Endodermal cell (in vitro differentiated cells): ENCODE measurements at regions not wholly inside any gene's neighbourhood (a gene's known extent, or its start where the extent isn't known, plus 50 kb on each side); places are given as distances from the start of the nearest gene placed in this dataset.

Experiments used
- DNase-seq: peaks from one replicate; pipeline ENCODE4 v3.0.0-alpha.2; 2017
- H3K27ac ChIP-seq: 2 replicates; pipeline ENCODE4 v1.5.1; 2013; ENCODE audit warnings: mild to moderate bottlenecking, low read depth, low read length, moderate library complexity
- H3K27me3 ChIP-seq: 2 replicates; pipeline ENCODE4 v1.6.1; 2013; ENCODE audit warnings: mild to moderate bottlenecking, low read length, moderate library complexity; ENCODE audit not compliant: insufficient read depth, control insufficient read depth, poor library complexity, severe bottlenecking
- H3K36me3 ChIP-seq: 2 replicates; pipeline ENCODE4 v1.7.0; 2013; ENCODE audit warnings: mild to moderate bottlenecking, low read length, moderate library complexity; ENCODE audit not compliant: control insufficient read depth, insufficient read depth
- H3K4me1 ChIP-seq: one replicate; pipeline ENCODE4 v1.7.0; 2013; ENCODE audit warnings: low read length; ENCODE audit not compliant: control insufficient read depth, insufficient read depth
- H3K4me3 ChIP-seq: 2 replicates; pipeline ENCODE4 v1.5.1; 2013; ENCODE audit warnings: mild to moderate bottlenecking, low read length, moderate library complexity
- H3K9ac ChIP-seq: 2 replicates; pipeline ENCODE4 v1.6.1; 2013; ENCODE audit warnings: mild to moderate bottlenecking, low read length, moderate library complexity; ENCODE audit not compliant: poor library complexity, severe bottlenecking; ENCODE audit errors: extremely low read depth
- H3K9me3 ChIP-seq: 2 replicates; pipeline ENCODE4 v1.6.1; 2013; ENCODE audit warnings: mild to moderate bottlenecking, low read length, moderate library complexity; ENCODE audit not compliant: control insufficient read depth
- H3K27ac Mint-ChIP-seq: 2 replicates; pipeline ENCODE4 v1.8.0; 2020; ENCODE audit warnings: mixed read lengths
- H3K27me3 Mint-ChIP-seq: 2 replicates; pipeline ENCODE4 v1.8.0; 2021; ENCODE audit warnings: mild to moderate bottlenecking, mixed read lengths; ENCODE audit not compliant: insufficient read depth
- H3K36me3 Mint-ChIP-seq: 2 replicates; pipeline ENCODE4 v1.8.0; 2020; ENCODE audit warnings: low read depth, mixed read lengths
- H3K4me1 Mint-ChIP-seq: 2 replicates; pipeline ENCODE4 v1.8.0; 2020; ENCODE audit warnings: mixed read lengths
- H3K4me3 Mint-ChIP-seq: 2 replicates; pipeline ENCODE4 v1.8.0; 2020; ENCODE audit warnings: mild to moderate bottlenecking, moderate library complexity, mixed read lengths
- H3K9me3 Mint-ChIP-seq: 2 replicates; pipeline ENCODE4 v1.8.0; 2020; ENCODE audit warnings: mild to moderate bottlenecking, mixed read lengths
- CTCF ChIP-seq: fragments of 200-600 bp; sonication (generic); conservative IDR thresholded peaks from 2 replicates; pipeline ENCODE4 v1.5.0; 2021; ENCODE audit warnings: antibody characterized with exemption, mild to moderate bottlenecking
- WGBS, 2 experiments: methylation state at CpG; one replicate each; pipeline versions ENCODE4 v1.1.5 to v1.1.7; 2013; ENCODE audit warnings: missing lambda C conversion rate in 2 of 2, mixed read lengths in 1 of 2; ENCODE audit not compliant: insufficient coverage in 1 of 2, insufficient read length in 1 of 2; 5-methylcytosine and 5-hydroxymethylcytosine counted together

- WGBS, 2 experiments = 100% methylated on average over 3 of the region's 3 CpGs; no CpG with 5 or more reads in 1 of the 2 experiments
- Histone ChIP-seq H3K4me3 (no peak overlapping the region), H3K27ac (no peak overlapping the region), H3K27me3 (no peaks in the 10 kb centered on the region), H3K9me3 (no peaks in the 10 kb centered on the region), H3K9ac (no peak overlapping the region), H3K36me3 (no peaks in the 10 kb centered on the region), H3K4me1 (peaks cover 7% of the 10 kb centered on the region)
- H3K27me3 Mint-ChIP-seq = no peaks in the 10 kb centered on the region
- no peak for DNase-seq
- H3K27ac Mint-ChIP-seq = no peak overlapping the region
- no peaks in the 10 kb centered on the region for H3K36me3 Mint-ChIP-seq
- TF ChIP-seq CTCF = no peak
- peaks cover 11% of the 10 kb centered on the region for H3K4me1 Mint-ChIP-seq
- H3K9me3 Mint-ChIP-seq = peaks cover 7% of the 10 kb centered on the region
- H3K4me3 Mint-ChIP-seq = no peak overlapping the region
These were observed 300.3 kb upstream of the ARSJ start for GRCh38 chr4:114279711-114280110.

- no peaks in the 10 kb centered on the region for H3K27me3 Mint-ChIP-seq
- Histone ChIP-seq H3K36me3 (no peaks in the 10 kb centered on the region), H3K27ac (no peak overlapping the region), H3K4me3 (no peak overlapping the region), H3K27me3 (no peaks in the 10 kb centered on the region), H3K9ac (no peak overlapping the region), H3K9me3 (no peaks in the 10 kb centered on the region), H3K4me1 (peaks cover 4% of the 10 kb centered on the region)
- no peak for DNase-seq
- H3K4me3 Mint-ChIP-seq = no peak overlapping the region
- peaks cover 4% of the 10 kb centered on the region for H3K4me1 Mint-ChIP-seq
- H3K9me3 Mint-ChIP-seq = peaks cover 7% of the 10 kb centered on the region
- H3K36me3 Mint-ChIP-seq = no peaks in the 10 kb centered on the region
- TF ChIP-seq CTCF = no peak
- no peak overlapping the region for H3K27ac Mint-ChIP-seq
These were observed 301.2 kb upstream of the ARSJ start for GRCh38 chr4:114280645-114281044.

- no peak for TF ChIP-seq CTCF
- H3K27ac Mint-ChIP-seq = no peak overlapping the region
These were observed 301.9 kb upstream of the ARSJ start for GRCh38 chr4:114281164-114281960.

More at GRCh38 chr4:114281164-114281960, 301.9 kb upstream of the ARSJ start:
- Mint-ChIP-seq H3K9me3 (peaks cover 7% of the 10 kb centered on the region), H3K4me3 (no peak overlapping the region), H3K4me1 (no peaks in the 10 kb centered on the region), H3K36me3 (no peaks in the 10 kb centered on the region), H3K27me3 (no peaks in the 10 kb centered on the region)
- WGBS, 2 experiments = 93 to 94% methylated on average over 2 to 6 of the region's 6 CpGs
- Histone ChIP-seq H3K9ac (no peak overlapping the region), H3K9me3 (no peaks in the 10 kb centered on the region), H3K27me3 (no peaks in the 10 kb centered on the region), H3K36me3 (no peaks in the 10 kb centered on the region), H3K27ac (no peak overlapping the region), H3K4me3 (no peak overlapping the region), H3K4me1 (no peaks in the 10 kb centered on the region)
- DNase-seq = no peak
